Progenitor cell of endocrine pancreas (in vitro differentiated cells): ENCODE measurements at regions not wholly inside any gene's neighbourhood (a gene's known extent, or its start where the extent isn't known, plus 50 kb on each side); places are given as distances from the start of the nearest gene placed in this dataset.

Experiments used
- DNase-seq: peaks from one replicate; pipeline ENCODE4 v3.0.0; 2021; ENCODE audit warnings: low spot score; ENCODE audit not compliant: unreplicated experiment
- H3K27ac Mint-ChIP-seq: 2 replicates; pipeline ENCODE4 v1.8.0; 2021; ENCODE audit warnings: mild to moderate bottlenecking, moderate library complexity, mixed read lengths
- H3K27me3 Mint-ChIP-seq: 2 replicates; pipeline ENCODE4 v1.8.0; 2021; ENCODE audit warnings: mixed read lengths
- H3K36me3 Mint-ChIP-seq: 2 replicates; pipeline ENCODE4 v1.8.0; 2022; ENCODE audit warnings: mixed read lengths; ENCODE audit not compliant: insufficient read depth
- H3K4me1 Mint-ChIP-seq: 2 replicates; pipeline ENCODE4 v1.8.0; 2021; ENCODE audit warnings: low read depth, mixed read lengths
- H3K4me3 Mint-ChIP-seq: 2 replicates; pipeline ENCODE4 v1.8.0; 2021; ENCODE audit warnings: low read depth, mild to moderate bottlenecking, moderate library complexity, mixed read lengths
- H3K9me3 Mint-ChIP-seq: 2 replicates; pipeline ENCODE4 v1.8.0; 2021; ENCODE audit warnings: low read depth, mixed read lengths
- CTCF ChIP-seq: fragments of 200-600 bp; sonication (generic); IDR thresholded peaks from one replicate; pipeline ENCODE4 v1.5.0; 2021; ENCODE audit warnings: antibody characterized with exemption, mild to moderate bottlenecking; ENCODE audit not compliant: unreplicated experiment

DNA sequence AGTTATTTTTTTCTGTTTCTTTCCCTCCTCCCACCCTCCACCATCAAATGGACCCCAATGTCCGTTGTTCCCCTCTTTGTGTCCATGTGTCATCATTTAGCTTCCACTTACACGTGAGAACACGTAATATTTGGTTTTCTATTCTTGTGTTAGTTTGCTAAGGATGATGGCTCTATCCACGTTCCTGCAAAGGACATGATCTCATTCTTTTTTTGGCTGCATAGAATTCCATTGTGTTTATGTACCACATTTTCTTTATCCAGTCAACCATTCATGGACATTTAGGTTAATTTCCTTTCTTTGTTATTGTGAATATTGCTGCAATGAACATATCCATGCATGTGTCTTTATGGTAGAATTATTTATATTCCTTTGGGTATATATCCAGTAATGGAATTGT lies 91.3 kb upstream of the TNP1 start:
- Mint-ChIP-seq H3K9me3 (peaks cover 20% of the 10 kb centered on the region), H3K4me1 (no peaks in the 10 kb centered on the region), H3K27ac (no peak overlapping the region), H3K36me3 (peaks cover 10% of the 10 kb centered on the region), H3K4me3 (no peak overlapping the region), H3K27me3 (no peaks in the 10 kb centered on the region)
- no peak for DNase-seq
- no peak for TF ChIP-seq CTCF

DNA sequence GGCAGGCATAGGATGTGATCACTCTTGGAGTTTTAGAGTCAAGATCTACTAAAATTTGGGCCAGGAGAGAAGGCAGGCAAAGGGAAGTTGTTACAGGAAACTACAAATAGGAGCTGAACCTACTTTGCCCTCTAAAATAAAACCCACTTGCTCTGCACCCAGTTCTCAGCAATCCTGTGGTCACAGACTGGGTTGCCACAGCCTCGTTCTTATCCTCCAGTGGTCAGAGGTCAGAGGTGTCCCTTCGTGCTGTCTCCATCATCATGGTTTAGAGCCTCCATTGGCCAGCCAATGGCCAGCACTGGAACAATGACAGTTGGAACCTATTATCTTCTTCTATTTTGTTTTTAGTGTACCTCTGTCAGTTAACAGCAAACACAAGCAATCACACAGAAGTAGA lies 90.7 kb upstream of the TNP1 start:
- Mint-ChIP-seq H3K4me1 (no peaks in the 10 kb centered on the region), H3K4me3 (no peak overlapping the region), H3K36me3 (peaks cover 10% of the 10 kb centered on the region), H3K27me3 (no peaks in the 10 kb centered on the region), H3K27ac (no peak overlapping the region), H3K9me3 (peaks cover 20% of the 10 kb centered on the region)
- no peak for DNase-seq
- no peak for TF ChIP-seq CTCF

- Mint-ChIP-seq H3K36me3 (peaks cover 10% of the 10 kb centered on the region), H3K27ac (no peak overlapping the region), H3K4me1 (no peaks in the 10 kb centered on the region), H3K9me3 (peaks cover 20% of the 10 kb centered on the region), H3K4me3 (no peak overlapping the region), H3K27me3 (no peaks in the 10 kb centered on the region)
- no peak for DNase-seq
- no peak for TF ChIP-seq CTCF
Observed at GRCh38 chr2:216949700-216950413, 90.0 kb upstream of the TNP1 start.

DNA sequence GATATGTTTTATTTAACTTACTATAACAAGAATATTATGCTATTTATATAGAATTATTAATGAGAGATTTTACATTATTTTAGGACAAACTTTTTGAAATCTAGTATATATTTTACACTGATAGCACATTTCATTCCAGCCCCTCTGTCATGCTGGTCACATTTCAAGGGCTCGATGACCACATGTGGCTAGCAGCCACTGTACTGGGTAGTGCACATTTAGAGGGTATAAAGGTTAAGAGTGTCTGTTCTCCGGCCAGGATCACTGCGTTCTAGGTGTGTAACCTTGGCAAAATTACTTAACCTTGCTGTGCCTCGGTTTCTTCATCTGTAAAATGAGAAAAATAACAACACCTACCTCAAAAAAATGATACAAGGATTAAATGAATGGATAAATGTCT lies 87.2 kb upstream of the TNP1 start:
- no peak for TF ChIP-seq CTCF
- Mint-ChIP-seq H3K9me3 (peaks cover 2% of the 10 kb centered on the region), H3K27ac (no peak overlapping the region), H3K4me3 (no peak overlapping the region), H3K27me3 (no peaks in the 10 kb centered on the region), H3K36me3 (no peaks in the 10 kb centered on the region), H3K4me1 (no peaks in the 10 kb centered on the region)
- DNase-seq = no peak

GRCh38 chr2:216944733-216945132 lies 84.9 kb upstream of the TNP1 start:
- H3K27ac Mint-ChIP-seq = no peak overlapping the region
- no peaks in the 10 kb centered on the region for H3K36me3 Mint-ChIP-seq
- H3K9me3 Mint-ChIP-seq = peaks cover 3% of the 10 kb centered on the region
- no peaks in the 10 kb centered on the region for H3K27me3 Mint-ChIP-seq
- H3K4me3 Mint-ChIP-seq = no peak overlapping the region
- no peak for DNase-seq
- H3K4me1 Mint-ChIP-seq = no peaks in the 10 kb centered on the region
- TF ChIP-seq CTCF = no peak
